ENCODE measurements at regions not wholly inside any gene's neighbourhood (a gene's known extent, or its start where the extent isn't known, plus 50 kb on each side); places are given as distances from the start of the nearest gene placed in this dataset.

GRCh38 chr3:162647321-162647720 lies 1150.7 kb downstream of the OTOL1 start:
- TF ChIP-seq CTCF (conservative IDR thresholded peaks at IDR 0.05; ENCODE audit: low read depth, low read length) (no peak), EZH2 (IDR thresholded peaks at IDR 0.05; ENCODE audit: low read length, unreplicated experiment) (no peak), EZH2phosphoT487 (IDR thresholded peaks at IDR 0.05; ENCODE audit: borderline replicate concordance, low read length) (no peak)
